HepG2 (cell line): ENCODE measurements at regions not wholly inside any gene's neighbourhood (a gene's known extent, or its start where the extent isn't known, plus 50 kb on each side); places are given as distances from the start of the nearest gene placed in this dataset.
A peak's percentile ranks its signal among the peaks of the same experiment; 100 is the strongest.

Experiments
- ATAC-seq: fragments of 200-7000 bp; cut with Tn5 transposase; 3 replicates; pipeline ENCODE4 v1.9.1; 2020; ENCODE audit warnings: mild to moderate bottlenecking, moderate library complexity
- BruUV-seq: library from RNA; stranded (reverse); fragments of 400-500 nt; replicated peaks from 2 replicates; lab custom pipeline; 2021; lab: Mats Ljungman, UMichigan
- CTCF ChIA-PET: fragments of 300-600 bp; formaldehyde crosslinking; extraction: SDS; loops from one replicate; lab custom pipeline; 2021; ENCODE audit warnings: low total read pairs, inconsistent platforms, low intra/inter-chr PET ratio; lab: Yijun Ruan, JAX
- POLR2A ChIA-PET: fragments of 350-600 bp; sonication (Branson Sonifier 250); formaldehyde crosslinking; loops from one replicate; lab custom pipeline; 2020; ENCODE audit warnings: antibody characterized with exemption, inconsistent platforms; lab: Yijun Ruan, JAX
- DNase-seq: peaks from one replicate; pipeline ENCODE4 v3.0.0-alpha.2; 2015; ENCODE audit warnings: low spot score
- FAIRE-seq: peaks from 3 replicates; lab custom pipeline; 2011; peaks lifted over from hg19 to GRCh38; lab: Jason Lieb, UNC
- H2AFZ ChIP-seq: one replicate; pipeline ENCODE4 v1.6.1; 2011; ENCODE audit warnings: low read length, inconsistent platforms
- H3K27ac ChIP-seq: fragments of 300-600 bp; 3 replicates; pipeline ENCODE4 v1.8.0; 2011; ENCODE audit warnings: mixed run types, mild to moderate bottlenecking, mixed read lengths, low read length, inconsistent platforms; ENCODE audit not compliant: insufficient read depth; ENCODE audit errors: extremely low read length
- H3K27me3 ChIP-seq, 2 experiments: fragments of 200-600 bp in 1 of 2; 2 replicates in 1 of 2; 3 replicates in 1 of 2; pipeline versions ENCODE4 v1.6.0 to v1.8.0; 2011; ENCODE audit warnings: low read length in 2 of 2, mild to moderate bottlenecking in 2 of 2, moderate library complexity in 2 of 2, inconsistent platforms in 1 of 2; ENCODE audit not compliant: insufficient read depth in 2 of 2, control insufficient read depth in 1 of 2
- H3K36me3 ChIP-seq, 2 experiments: fragments of 200-600 bp in 1 of 2; replicated peaks in 1 of 2; 2 replicates in 1 of 2; 3 replicates in 1 of 2; pipeline versions ENCODE4 v1.5.1 to v1.8.0; 2011; ENCODE audit warnings: low read length in 2 of 2, inconsistent platforms in 1 of 2; ENCODE audit not compliant: insufficient read depth in 2 of 2, control insufficient read depth in 1 of 2
- H3K4me1 ChIP-seq: 2 replicates; pipeline ENCODE4 v1.5.1; 2012; ENCODE audit warnings: low read length, inconsistent platforms; ENCODE audit not compliant: insufficient read depth
- H3K4me2 ChIP-seq: 2 replicates; pipeline ENCODE4 v1.6.0; 2011; ENCODE audit warnings: low read depth, low read length, inconsistent platforms
- H3K4me3 ChIP-seq, 3 experiments: fragments of 200-600 bp in 1 of 3; sonication (generic), shearing (Covaris generic) in 1 of 3; replicated peaks in 1 of 3; 2 replicates each; pipeline ENCODE4 v1.5.1; 2011 to 2016; ENCODE audit warnings: low read length in 3 of 3, inconsistent platforms in 2 of 3, low read depth in 2 of 3, mild to moderate bottlenecking in 2 of 3, control low read depth in 1 of 3, mixed read lengths in 1 of 3; ENCODE audit not compliant: insufficient read depth in 1 of 3
- H3K79me2 ChIP-seq: one replicate; pipeline ENCODE4 v1.6.1; 2011; ENCODE audit warnings: low read length, inconsistent platforms; ENCODE audit not compliant: insufficient read depth
- H3K9ac ChIP-seq: 2 replicates; pipeline ENCODE4 v1.6.0; 2011; ENCODE audit warnings: mild to moderate bottlenecking, low read depth, low read length, inconsistent platforms; ENCODE audit not compliant: insufficient read depth
- H3K9me3 ChIP-seq: 2 replicates; pipeline ENCODE4 v1.5.1; 2012; ENCODE audit warnings: mild to moderate bottlenecking, low read length
- H4K20me1 ChIP-seq: 2 replicates; pipeline ENCODE4 v1.6.0; 2011; ENCODE audit warnings: inconsistent platforms, mild to moderate bottlenecking, low read length, moderate library complexity; ENCODE audit not compliant: insufficient read depth
- GABPB1 ChIP-seq: IDR thresholded peaks from 2 replicates; pipeline ENCODE4 v1.6.1; 2016; ENCODE audit warnings: mild to moderate bottlenecking, missing genetic modification reagents, moderate library complexity, missing compliant biosample characterization
- NFYC ChIP-seq: IDR thresholded peaks from 2 replicates; pipeline ENCODE4 v1.6.1; 2016; ENCODE audit warnings: missing genetic modification reagents, missing compliant biosample characterization
- NONO ChIP-seq, 2 experiments: fragments of 450-650 bp in 1 of 2; sonication (generic) in 1 of 2; formaldehyde crosslinking in 1 of 2; IDR thresholded peaks in 1 of 2; conservative IDR thresholded peaks in 1 of 2; 2 replicates each; pipeline versions ENCODE4 v1.6.1 to v1.8.0; 2017 to 2022; ENCODE audit warnings: mild to moderate bottlenecking in 1 of 2, missing genetic modification reagents in 1 of 2, moderate library complexity in 1 of 2
- RAD51 ChIP-seq: fragments of 450-650 bp; IDR thresholded peaks from 2 replicates; pipeline ENCODE4 v1.6.1; 2016; ENCODE audit warnings: borderline replicate concordance
- U2AF2 ChIP-seq: fragments of 200-400 bp; formaldehyde crosslinking; IDR thresholded peaks from 2 replicates; pipeline ENCODE4 v1.6.1; 2017; ENCODE audit warnings: low read depth, mild to moderate bottlenecking, low read length
- ZFP62 ChIP-seq: sonication (generic); formaldehyde crosslinking; IDR thresholded peaks from 2 replicates; pipeline ENCODE4 v1.4.0; 2020; ENCODE audit warnings: missing genetic modification reagents
- ZNF773 ChIP-seq: sonication (generic); formaldehyde crosslinking; IDR thresholded peaks from 2 replicates; pipeline ENCODE4 v1.4.0; 2020; ENCODE audit warnings: missing genetic modification reagents, borderline replicate concordance
- WGBS: methylation state at CpG from one replicate; pipeline ENCODE4 v1.1.6; 2017; ENCODE audit warnings: low lambda C conversion rate; 5-methylcytosine and 5-hydroxymethylcytosine counted together
- in situ Hi-C: cut with HindIII; loops from 2 replicates; pipeline ENCODE4 v1.10.0; 2017; ENCODE audit warnings: low pct_unique_long_range_greater_than_20kb; ENCODE audit not compliant: extremely low pct_ligation_motif_present
- intact Hi-C: fragments of 100-400 bp; cut with micrococcal nuclease; formaldehyde crosslinking; loops from one replicate; pipeline ENCODE4 v1.10.0; 2022; ENCODE audit not compliant: unreplicated experiment
- TF ChIP-seq, protein P1 (sequence below): IDR thresholded peaks from 2 replicates; pipeline ENCODE4 v1.6.1; 2012; ENCODE audit warnings: low read depth, low read length, improper control_type of control experiment

DNA sequence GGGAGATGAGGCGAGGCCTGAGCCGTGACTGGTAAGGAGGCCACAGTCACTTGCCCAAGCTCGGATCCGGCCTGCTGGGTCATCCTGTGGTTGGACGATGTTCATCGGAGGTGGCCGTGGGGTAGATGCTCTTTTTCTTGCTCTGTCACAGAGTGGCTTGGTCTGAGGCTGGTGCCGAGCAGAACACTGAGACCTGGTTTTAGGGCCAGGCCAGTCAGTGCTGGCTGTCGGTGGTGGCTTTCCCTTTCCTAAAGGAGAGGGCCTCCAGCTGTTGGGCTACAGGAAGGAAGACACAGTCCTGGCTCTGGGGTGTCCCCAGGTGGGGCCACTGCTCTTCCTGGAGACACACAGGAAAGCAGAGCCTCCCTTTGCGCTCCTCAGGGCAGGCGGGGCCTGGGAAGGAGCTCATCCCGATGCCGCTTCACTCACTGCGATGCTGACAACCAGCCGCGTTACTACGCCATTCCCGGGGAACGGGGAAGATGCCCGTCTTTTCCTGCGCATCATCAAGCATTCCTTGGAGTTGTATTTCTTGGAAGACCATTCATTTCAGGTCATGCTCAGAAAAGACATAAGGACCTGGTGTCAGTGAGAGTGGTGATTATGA, 254.8 kb upstream of the IRX4 start (continued):
- TF ChIP-seq U2AF2: no peak
- TF ChIP-seq NFYC (CRISPR knock-in tag): no peak
- no peak for TF ChIP-seq NONO (IDR thresholded peaks at IDR 0.05)
- TF ChIP-seq NONO (CRISPR knock-in tag; conservative IDR thresholded peaks at IDR 0.05): no peak
- TF ChIP-seq, protein P1, sequence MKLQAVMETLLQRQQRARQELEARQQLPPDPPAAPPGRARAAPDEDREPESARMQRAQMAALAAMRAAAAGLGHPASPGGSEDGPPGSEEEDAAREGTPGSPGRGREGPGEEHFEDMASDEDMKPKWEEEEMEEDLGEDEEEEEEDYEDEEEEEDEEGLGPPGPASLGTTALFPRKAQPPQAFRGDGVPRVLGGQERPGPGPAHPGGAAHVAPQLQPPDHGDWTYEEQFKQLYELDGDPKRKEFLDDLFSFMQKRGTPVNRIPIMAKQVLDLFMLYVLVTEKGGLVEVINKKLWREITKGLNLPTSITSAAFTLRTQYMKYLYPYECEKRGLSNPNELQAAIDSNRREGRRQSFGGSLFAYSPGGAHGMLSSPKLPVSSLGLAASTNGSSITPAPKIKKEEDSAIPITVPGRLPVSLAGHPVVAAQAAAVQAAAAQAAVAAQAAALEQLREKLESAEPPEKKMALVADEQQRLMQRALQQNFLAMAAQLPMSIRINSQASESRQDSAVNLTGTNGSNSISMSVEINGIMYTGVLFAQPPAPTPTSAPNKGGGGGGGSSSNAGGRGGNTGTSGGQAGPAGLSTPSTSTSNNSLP: no peak
- TF ChIP-seq ZNF773 (CRISPR knock-in tag): no peak
- TF ChIP-seq ZFP62 (CRISPR knock-in tag): no peak

DNA sequence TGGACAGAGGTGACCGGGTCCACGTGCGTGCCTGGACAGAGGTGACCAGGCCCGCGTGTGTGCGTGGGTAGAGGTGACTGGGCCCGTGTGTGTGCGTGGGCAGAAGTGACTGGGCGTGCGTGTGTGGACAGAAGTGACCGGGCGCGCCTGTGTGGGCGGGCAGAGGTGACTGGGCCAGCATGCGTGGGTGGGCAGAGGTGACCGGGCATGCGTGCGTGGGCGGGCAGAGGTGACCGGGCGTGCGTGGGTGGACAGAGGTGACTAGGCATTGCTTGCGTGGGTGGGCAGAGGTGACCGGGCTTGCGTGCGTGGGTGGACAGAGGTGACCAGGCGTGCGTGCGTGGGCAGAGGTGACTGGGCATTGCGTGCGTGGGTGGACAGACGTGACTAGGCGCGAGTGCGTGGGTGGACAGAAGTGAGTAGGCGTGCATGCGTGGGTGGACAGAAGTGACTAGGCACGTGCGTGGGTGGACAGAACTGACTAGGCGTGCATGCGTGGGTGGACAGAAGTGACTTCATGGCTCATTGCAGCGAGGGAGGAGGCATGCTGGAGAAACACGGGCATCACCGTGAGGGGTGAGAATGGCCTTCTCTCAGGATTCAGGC, 254.1 kb upstream of the IRX4 start:
- peaks cover 3 to 61% of the 10 kb centered on the region in 2 experiments; a peak in 3 of 5 replicates for H3K27me3 ChIP-seq
- intact Hi-C loops: no loop called here
- POLR2A ChIA-PET: no interaction called here

More for the DNA sequence above, 254.1 kb upstream of the IRX4 start:
- Histone ChIP-seq H3K79me2 (no peaks in the 10 kb centered on the region), H3K4me2 (no peak overlapping the region), H3K4me1 (peaks cover 30% of the 10 kb centered on the region), H3K27ac (no peak overlapping the region), H3K9ac (no peak overlapping the region), H3K4me3 (no peak overlapping the region), H3K9me3 (no peaks in the 10 kb centered on the region), H3K36me3 (no peaks in the 10 kb centered on the region), H2AFZ (no peak overlapping the region), H4K20me1 (no peaks in the 10 kb centered on the region)
- WGBS: 61% methylated on average over 42 of the region's 44 CpGs
- no peak for DNase-seq
- in situ Hi-C loops: no loop called here
- TF ChIP-seq RAD51: no peak
- peak; percentile 7; the same call in 1 of the 2 replicates for TF ChIP-seq GABPB1 (CRISPR knock-in tag)
- no peak for ATAC-seq
- CTCF ChIA-PET: no interaction called here
- no peak for FAIRE-seq
- BruUV-seq: no TSS peak
